Stimulated activated CD4-positive, alpha-beta T cell treated with anti-CD3 and anti-CD28 coated beads, Interleukin-15, amount 100 ng/mL, for 24 hours (primary cell): ENCODE measurements at regions not wholly inside any gene's neighbourhood (a gene's known extent, or its start where the extent isn't known, plus 50 kb on each side); places are given as distances from the start of the nearest gene placed in this dataset.
A peak's percentile ranks its signal among the peaks of the same experiment; 100 is the strongest.
"Not testable (repeated sequence)": the region's sequence is repeated elsewhere in the genome, so short reads cannot be mapped to it uniquely, and the experiment has no call there.

ENCODE experiments used
- DNase-seq: peaks from one replicate; pipeline ENCODE4 v3.0.0-alpha.2; 2020

- DNase-seq, result no peak
These were observed 181.0 kb upstream of the ATP11B start for GRCh38 chr3:182612332-182612731.

DNA sequence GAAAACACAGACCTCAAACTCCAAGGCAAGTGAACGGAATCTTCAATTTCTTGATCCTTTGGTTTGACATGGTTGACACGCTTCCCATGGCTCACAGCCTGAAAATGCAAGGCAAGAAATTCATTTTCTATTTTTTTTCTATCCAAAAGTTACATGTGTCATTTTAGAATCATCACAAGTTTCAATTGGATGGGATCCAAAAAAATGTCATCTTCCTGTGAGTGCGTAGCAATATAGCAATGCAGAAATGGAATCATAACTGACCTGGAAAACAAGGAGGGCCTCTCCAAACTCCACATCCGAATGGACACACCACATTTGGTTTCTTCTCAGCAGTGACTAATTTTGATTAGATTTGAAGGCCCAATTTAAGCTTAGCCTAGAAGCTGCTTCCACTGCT lies 175.8 kb upstream of the ATP11B start:
- no peak for DNase-seq

DNA sequence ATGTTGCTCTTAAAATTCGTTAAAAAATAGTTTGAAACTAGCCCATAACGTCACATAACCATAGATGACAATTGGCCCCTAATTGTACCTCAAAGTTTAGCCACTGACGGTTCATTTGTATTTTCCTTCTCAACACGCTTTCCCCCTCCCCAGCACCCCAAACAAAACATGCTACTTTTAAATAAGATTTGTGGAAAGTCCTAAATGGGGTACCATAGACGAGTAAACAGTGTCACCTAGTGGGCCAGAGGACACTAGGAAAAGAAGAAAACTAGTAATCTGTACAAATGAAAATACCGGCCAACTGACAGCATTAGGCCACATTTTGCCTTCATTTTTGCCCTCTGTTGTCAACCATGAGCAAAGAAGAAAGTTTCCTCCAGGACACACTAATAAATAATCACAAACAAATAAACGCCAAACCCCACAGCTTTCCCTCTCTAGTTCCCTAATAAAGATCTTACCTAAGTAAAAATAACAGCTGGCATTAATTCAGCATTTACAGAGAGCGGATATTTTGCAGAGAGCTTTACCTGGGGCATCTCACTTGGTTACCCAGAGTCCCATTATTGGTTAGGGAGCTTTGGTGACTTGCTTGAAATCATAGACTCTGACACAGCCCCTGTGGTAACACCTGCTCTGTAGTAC lies 175.1 kb upstream of the ATP11B start:
- no peak for DNase-seq

- DNase-seq, result no peak
These were observed 174.2 kb upstream of the ATP11B start for GRCh38 chr3:182618981-182619591.

- DNase-seq, result no peak
These were observed 172.4 kb upstream of the ATP11B start for GRCh38 chr3:182620723-182621434.

- no peak for DNase-seq
These were observed 171.7 kb upstream of the ATP11B start for GRCh38 chr3:182621435-182622240.

GRCh38 chr3:182622241-182622545 lies 171.1 kb upstream of the ATP11B start:
- DNase-seq, result no peak

DNA sequence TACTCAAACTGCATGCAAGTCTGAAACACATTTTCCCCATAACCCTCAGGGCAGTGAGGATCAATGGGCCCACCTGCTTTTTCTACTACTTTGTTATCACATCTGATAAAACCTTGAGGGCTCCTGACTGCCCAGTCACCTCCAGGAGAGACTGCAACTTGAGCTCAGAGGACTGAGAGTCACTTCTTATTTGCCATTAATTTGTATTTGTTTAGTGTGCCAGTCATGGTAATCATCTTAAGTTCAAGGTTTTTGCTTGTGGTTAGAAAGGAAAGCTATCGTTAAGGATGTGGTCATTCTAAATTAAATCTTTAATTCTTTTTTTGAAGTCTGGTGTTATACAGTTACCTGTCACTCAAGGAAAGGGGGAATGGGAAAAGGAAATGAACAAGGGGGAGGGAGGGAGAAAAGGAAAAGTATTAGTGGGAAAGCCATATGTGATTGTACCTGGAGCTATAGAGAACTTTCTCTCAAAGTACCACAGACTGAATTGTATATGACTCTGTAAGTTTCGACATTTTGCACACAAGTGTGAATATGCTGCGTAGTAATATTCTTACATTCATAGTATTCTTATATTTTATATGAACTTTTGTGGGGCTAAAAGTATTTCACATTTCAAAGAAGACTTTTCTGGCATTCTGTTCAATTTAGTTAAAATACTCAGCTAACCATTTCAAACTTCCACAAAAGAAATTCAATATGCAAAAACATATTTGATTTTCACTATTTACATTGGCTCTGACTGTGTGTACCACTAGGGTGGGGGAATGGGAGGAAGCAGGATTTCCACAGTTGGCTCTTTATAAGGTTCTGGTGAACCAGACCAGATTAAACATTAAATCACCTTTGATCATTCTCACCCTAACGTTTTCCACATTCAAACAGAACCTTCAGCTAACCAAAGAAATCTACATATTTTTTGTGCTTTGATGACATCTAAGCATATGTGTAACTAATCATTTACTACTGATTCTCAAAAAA lies 166.5 kb upstream of the ATP11B start:
- DNase-seq, result no peak

GRCh38 chr3:182628531-182628930 lies 164.8 kb upstream of the ATP11B start:
- DNase-seq, result no peak

DNA sequence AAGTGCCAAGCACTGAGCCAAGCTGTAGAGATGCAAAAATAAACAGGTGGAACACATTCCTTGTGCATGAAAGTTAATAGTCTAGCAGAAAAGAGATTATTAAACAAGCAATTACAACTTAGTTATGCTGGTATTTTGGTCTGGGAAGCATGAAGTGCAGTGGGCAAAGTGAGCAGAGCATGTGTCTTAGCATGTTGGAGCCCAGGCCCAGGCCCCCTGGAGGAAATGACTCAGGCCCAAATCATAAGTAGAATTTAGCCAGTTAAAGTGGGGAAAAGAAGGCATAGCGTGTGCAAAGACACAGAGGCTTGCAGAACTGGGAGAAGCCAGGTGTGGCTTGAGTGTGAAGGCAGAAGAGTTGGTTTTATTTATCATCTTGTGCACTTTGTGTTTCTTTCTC lies 163.8 kb upstream of the ATP11B start:
- no peak for DNase-seq

DNA sequence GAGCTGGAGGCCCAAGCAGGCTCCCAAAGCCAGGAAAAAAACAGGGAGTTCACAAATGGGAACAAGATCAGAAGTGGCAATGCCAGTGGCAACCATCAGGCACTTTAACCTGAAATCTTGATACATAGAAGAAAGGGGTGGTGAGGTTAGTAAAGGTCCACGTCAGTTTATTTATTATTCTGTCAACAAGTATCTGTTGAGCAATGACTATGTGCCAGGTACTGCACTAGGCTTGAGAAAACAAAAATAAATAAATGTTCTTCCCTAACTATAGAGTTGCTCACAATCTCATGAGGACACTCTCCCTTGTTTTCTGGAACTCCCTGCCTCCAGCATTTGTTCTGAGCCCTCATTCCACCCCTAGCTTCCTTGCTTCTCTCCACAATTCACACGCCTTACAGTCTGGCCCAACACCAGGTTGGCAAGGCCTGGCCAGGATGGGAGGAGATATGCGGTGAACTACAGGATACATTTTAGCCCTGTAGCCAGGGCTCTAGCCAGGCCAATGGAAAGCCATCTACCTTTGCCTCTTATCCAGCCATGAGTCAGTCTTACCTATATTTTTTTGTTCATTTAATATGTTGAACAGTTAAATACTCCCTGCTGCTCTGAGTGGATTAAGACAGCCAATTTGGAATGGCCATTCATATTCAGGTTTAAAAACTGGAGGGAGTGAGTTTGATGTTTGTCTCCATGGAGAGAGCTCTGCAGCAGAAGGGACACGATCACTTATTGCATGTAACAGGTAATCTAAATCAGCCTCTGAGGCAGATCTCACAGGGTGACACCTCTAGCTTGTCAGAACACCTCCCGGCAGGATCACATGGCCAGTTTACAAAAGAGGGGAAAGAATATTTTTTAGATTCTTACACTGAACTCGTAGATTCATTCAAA lies 161.9 kb upstream of the ATP11B start:
- DNase-seq, result no peak

DNA sequence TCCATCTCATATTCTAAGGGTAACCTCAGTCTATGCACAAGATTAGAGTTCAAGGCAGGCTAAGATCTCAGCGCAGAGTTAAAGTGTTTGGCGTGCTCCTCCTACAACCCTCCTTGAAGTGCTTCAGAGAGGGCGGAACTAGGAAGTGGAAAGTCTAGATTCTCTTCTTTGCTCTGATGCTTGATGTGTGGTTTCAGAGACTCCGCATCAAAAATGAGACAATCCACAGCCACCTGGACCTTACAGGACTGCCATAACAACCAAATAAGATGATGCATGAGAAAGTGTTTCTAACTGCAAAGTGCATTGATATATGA lies 161.3 kb upstream of the ATP11B start:
- no peak for DNase-seq

- no peak for DNase-seq
These were observed 160.1 kb upstream of the ATP11B start for GRCh38 chr3:182633186-182633585.

GRCh38 chr3:182636646-182637045 lies 156.7 kb upstream of the ATP11B start:
- no peak for DNase-seq

DNA sequence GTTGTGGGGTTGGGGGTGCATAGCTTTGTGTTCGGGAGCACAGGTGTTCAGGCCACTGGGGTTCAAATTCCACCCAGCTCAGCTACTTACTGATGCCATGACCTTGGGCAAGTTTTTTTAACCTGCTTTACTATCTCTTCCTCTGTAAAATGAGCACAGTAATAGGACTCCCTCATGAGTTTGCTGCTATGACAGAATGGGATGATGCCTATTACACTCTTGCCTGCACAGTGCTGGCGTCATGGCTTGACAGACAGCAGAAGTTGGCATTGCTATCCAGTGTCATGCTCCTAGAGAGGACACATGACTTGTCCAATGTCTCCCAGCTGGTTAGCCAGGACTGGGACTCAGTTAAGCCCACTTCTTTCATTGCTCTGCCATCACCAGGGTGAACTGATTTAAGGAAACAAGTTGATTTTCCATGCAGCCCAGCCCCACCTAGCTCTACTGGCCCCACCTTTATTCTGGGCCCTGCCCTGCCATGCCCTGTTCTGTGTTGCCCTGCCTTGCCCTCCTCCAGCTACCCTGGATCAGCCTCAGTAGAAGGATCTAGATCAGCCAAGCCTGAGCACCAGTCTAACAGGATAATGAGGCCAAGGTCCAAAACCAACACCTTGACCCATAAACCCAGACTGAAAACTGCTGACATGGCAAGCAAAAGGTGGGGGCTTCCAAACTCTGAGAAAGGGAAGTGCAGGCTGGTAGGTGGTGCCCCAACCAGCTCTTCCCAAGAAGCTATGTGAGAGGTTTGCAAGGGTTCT lies 155.8 kb upstream of the ATP11B start:
- no peak for DNase-seq

- DNase-seq, result no peak
These were observed 149.3 kb upstream of the ATP11B start for GRCh38 chr3:182644013-182644412.

GRCh38 chr3:182644790-182645433 lies 148.4 kb upstream of the ATP11B start:
- peak; percentile 56 for DNase-seq

DNA sequence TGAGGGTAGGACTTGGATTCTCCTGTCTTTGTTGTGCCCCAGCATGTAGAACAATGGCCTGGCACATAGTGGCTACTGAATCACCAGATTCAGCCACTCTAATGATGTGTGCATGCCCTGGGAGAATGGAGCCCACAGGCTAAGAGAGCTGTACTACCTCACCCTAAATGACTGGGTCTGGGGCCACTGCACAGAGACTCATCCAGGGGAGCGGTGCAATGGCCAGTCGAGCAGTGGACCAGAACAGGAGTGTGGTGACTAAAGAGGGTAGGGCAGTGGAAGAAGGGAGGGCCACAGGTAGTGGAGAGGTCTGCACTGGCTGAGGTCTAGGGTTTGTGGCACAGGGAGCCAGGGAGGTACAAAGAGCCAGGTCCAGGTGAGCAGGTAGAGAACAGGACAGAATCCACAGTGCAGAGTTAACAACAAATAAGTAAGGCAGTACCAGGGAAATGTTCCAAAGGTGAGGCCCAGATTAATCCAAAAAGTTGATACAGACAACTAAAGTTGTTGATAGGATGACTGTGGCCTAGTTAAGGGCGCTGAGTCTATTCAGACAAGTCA lies 142.7 kb upstream of the ATP11B start:
- DNase-seq, result no peak

GRCh38 chr3:182651461-182651860 lies 141.8 kb upstream of the ATP11B start:
- no peak for DNase-seq

DNA sequence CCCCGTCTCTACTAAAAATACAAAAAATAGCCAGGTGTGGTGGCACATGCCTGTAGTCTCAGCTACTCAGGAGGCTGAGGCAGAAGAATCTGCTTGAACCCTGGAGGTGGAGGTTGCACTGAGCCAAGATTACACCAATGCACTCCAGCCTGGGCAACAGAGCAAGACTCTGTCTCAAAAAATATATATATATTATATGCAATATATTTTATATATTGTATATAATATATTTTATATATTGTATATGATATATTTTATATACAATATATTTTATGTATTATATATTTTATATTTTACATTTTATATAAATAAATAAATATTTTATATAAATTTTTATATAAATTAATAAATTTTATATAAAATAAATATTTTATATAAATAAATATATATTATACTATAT lies 140.2 kb upstream of the ATP11B start:
- DNase-seq, result not testable (repeated sequence)
